ENCODE measurements at regions not wholly inside any gene's neighbourhood (a gene's known extent, or its start where the extent isn't known, plus 50 kb on each side); places are given as distances from the start of the nearest gene placed in this dataset.

DNA sequence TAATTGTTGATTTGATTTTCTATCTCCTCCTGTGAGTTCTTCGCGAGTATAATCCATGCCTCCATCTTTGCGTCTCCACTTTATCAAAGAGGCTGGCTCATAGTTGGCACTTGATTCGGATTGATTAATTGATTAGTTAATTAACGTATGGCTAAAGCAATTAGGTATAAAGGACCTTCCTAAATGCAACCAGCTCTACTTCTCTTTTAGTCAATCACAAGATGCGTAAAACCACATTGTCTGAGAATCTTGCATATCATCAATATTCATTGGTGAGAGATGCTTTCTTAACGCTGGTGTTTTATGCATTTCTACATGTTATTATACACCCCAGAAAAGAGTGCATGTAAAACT lies 56.4 kb upstream of the NR2F2 start:
- TF ChIP-seq, protein P1, sequence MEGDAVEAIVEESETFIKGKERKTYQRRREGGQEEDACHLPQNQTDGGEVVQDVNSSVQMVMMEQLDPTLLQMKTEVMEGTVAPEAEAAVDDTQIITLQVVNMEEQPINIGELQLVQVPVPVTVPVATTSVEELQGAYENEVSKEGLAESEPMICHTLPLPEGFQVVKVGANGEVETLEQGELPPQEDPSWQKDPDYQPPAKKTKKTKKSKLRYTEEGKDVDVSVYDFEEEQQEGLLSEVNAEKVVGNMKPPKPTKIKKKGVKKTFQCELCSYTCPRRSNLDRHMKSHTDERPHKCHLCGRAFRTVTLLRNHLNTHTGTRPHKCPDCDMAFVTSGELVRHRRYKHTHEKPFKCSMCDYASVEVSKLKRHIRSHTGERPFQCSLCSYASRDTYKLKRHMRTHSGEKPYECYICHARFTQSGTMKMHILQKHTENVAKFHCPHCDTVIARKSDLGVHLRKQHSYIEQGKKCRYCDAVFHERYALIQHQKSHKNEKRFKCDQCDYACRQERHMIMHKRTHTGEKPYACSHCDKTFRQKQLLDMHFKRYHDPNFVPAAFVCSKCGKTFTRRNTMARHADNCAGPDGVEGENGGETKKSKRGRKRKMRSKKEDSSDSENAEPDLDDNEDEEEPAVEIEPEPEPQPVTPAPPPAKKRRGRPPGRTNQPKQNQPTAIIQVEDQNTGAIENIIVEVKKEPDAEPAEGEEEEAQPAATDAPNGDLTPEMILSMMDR (IDR thresholded peaks at IDR 0.05), result no peak
- TF ChIP-seq POLR2A (IDR thresholded peaks at IDR 0.05), result no peak
